ENCODE measurements at regions not wholly inside any gene's neighbourhood (a gene's known extent, or its start where the extent isn't known, plus 50 kb on each side); places are given as distances from the start of the nearest gene placed in this dataset.

DNA sequence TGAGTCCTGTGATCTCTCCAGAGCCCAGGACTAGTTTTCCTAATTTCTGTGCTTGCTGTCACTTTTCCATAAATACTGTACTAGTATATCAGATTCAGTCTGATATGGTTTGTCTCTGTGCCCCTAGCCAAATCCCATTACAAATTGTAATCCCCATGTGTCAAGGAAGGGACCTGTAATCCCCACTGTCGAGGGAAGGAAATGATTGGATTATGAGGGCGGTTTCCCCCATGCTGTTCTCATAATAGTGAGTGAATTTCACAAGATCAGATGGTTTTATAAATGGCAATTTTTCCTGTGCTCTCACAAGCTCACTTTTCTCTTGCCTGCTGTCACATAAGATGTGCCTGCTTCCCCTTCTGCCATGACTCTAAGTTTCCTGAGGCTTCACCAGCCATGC lies 54.8 kb upstream of the IFRD1 start:
- DNase-seq (ENCODE audit: low spot score): no peak

DNA sequence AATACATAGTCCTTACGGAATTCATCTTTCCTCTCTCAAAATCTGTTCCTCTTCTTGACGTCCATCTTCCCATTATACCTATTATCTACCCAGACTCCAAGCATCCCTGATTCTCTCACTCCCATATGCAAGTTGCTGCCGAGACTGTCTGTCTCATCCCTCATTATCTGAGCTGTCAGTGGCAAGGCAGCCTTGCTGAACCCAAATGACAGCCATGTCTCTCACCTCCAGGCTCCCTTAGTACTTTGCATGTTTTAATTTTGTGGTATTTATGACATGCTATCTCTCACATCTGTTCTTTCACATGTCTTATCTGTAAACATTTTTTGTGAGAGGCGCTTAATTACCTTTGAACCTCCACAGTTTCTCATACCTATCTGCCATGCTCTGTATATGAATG lies 54.4 kb upstream of the IFRD1 start:
- no peak for DNase-seq (ENCODE audit: low spot score)

DNA sequence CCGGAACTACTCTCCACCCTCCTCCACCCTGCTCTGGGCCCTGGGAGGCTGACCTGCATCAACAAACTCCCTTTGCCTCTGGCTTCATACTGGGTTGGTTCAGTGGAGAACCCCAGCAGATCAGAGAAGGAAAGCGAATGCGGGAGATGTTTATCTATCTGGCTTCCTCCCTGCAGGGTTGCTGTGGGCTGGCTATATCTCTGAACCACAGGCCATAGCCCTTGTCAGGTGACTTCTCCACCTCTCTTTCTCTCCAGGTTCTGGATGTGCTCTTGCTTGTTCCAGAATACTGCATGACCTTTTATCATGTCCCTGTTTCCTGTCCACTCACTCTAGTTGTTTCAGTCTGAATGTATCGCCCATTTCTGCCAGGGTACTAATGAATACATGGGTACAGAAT lies 51.7 kb upstream of the IFRD1 start:
- no peak for DNase-seq (ENCODE audit: low spot score)

DNA sequence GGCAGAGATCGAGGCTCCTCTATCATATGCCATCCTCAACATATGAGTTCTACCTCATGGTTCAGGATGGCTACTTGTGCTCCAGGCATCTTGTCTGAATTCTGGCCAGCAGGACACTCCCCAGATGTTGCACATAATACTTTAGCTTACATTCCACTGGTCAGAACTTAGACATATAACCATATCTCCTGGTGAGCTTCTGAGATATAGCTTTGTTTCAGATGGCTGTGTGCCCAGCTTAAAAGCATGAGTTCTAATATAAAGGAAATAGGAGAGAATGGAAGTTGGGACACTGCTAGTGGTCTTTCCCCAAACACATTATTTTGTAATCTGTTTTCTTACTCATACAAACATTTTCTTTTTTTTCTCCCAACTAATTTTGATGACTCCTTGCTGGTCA lies 50.8 kb upstream of the IFRD1 start:
- DNase-seq (ENCODE audit: low spot score): no peak

DNA sequence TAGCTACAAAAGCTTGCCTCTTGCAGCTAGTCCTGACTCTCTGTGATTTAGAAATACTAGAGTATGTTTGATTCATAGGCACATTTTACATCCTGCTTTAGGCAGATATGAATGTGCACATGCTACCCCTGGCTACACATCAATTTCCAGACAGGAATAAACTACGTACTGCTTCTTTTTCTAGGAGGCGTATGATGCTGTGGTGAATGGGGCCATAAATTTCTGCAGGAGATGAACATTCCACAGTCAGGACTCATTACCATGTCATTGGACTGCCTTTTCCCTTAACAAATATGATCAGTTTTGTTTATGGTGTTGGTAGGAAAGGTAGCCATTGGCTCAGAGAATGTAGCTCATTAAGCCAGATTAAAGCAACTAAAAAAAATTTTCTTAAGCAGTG lies 50.1 kb upstream of the IFRD1 start:
- DNase-seq (ENCODE audit: low spot score): peak; percentile 49
